HepG2 (cell line): ENCODE measurements at regions not wholly inside any gene's neighbourhood (a gene's known extent, or its start where the extent isn't known, plus 50 kb on each side); places are given as distances from the start of the nearest gene placed in this dataset.

ENCODE experiments used
- DNMT1 ChIP-seq: sonication (generic); formaldehyde crosslinking; IDR thresholded peaks from 2 replicates; pipeline ENCODE4 v1.5.1; 2020; ENCODE audit warnings: mild to moderate bottlenecking, missing genetic modification reagents
- EP300 ChIP-seq, 3 experiments: sonication (generic) in 1 of 3; formaldehyde crosslinking in 1 of 3; IDR thresholded peaks; 2 replicates each; pipeline versions ENCODE4 v1.5.1 to v1.6.1; 2011 to 2020; ENCODE audit warnings: low read depth in 2 of 3, low read length in 2 of 3, borderline replicate concordance in 1 of 3, improper control_type of control experiment in 1 of 3, mild to moderate bottlenecking in 1 of 3, missing genetic modification reagents in 1 of 3, moderate library complexity in 1 of 3
- HDAC2 ChIP-seq: sonication (generic); formaldehyde crosslinking; IDR thresholded peaks from 2 replicates; pipeline ENCODE4 v1.4.0; 2020; ENCODE audit warnings: missing genetic modification reagents
- HNF4A ChIP-seq: sonication (generic); formaldehyde crosslinking; IDR thresholded peaks from 2 replicates; pipeline ENCODE4 v1.4.0; 2020; ENCODE audit warnings: missing genetic modification reagents
- KDM4B ChIP-seq: sonication (generic); formaldehyde crosslinking; IDR thresholded peaks from 2 replicates; pipeline ENCODE4 v1.4.0; 2020; ENCODE audit warnings: missing genetic modification reagents
- MED1 ChIP-seq: sonication (generic); formaldehyde crosslinking; IDR thresholded peaks from 2 replicates; pipeline ENCODE4 v1.4.0; 2020; ENCODE audit warnings: missing genetic modification reagents
- ONECUT2 ChIP-seq: sonication (generic); formaldehyde crosslinking; IDR thresholded peaks from 2 replicates; pipeline ENCODE4 v1.4.0; 2020; ENCODE audit warnings: missing genetic modification reagents
- PITX1 ChIP-seq: sonication (generic); formaldehyde crosslinking; IDR thresholded peaks from 2 replicates; pipeline ENCODE4 v1.5.1; 2020; ENCODE audit warnings: mild to moderate bottlenecking, missing genetic modification reagents
- RFX1 ChIP-seq: fragments of 450-650 bp; IDR thresholded peaks from 2 replicates; pipeline ENCODE4 v1.6.1; 2017
- RXRB ChIP-seq: IDR thresholded peaks from 2 replicates; pipeline ENCODE4 v1.6.1; 2016; ENCODE audit warnings: borderline replicate concordance, missing genetic modification reagents, missing compliant biosample characterization
- TAF15 ChIP-seq: fragments of 200-400 bp; formaldehyde crosslinking; IDR thresholded peaks from one replicate; pipeline ENCODE4 v1.6.1; 2018; ENCODE audit warnings: mild to moderate bottlenecking, low read depth, low read length; ENCODE audit not compliant: poor library complexity, severe bottlenecking
- TCF7 ChIP-seq: sonication (generic); IDR thresholded peaks from 2 replicates; pipeline ENCODE4 v1.6.1; 2016; ENCODE audit warnings: antibody characterized with exemption, low read depth
- THAP11 ChIP-seq: IDR thresholded peaks from 2 replicates; pipeline ENCODE4 v1.6.1; 2016; ENCODE audit warnings: missing biosample characterization, missing genetic modification reagents
- ZFP36L2 ChIP-seq: sonication (generic); formaldehyde crosslinking; IDR thresholded peaks from 2 replicates; pipeline ENCODE4 v1.4.0; 2020; ENCODE audit warnings: missing genetic modification reagents
- ZFP82 ChIP-seq: sonication (generic); formaldehyde crosslinking; IDR thresholded peaks from 2 replicates; pipeline ENCODE4 v1.5.1; 2020; ENCODE audit warnings: mild to moderate bottlenecking, missing genetic modification reagents, borderline replicate concordance
- ZNF354B ChIP-seq: sonication (generic); formaldehyde crosslinking; IDR thresholded peaks from 2 replicates; pipeline ENCODE4 v1.8.0; 2022; ENCODE audit warnings: mild to moderate bottlenecking, missing genetic modification reagents
- ZNF607 ChIP-seq: sonication (generic); formaldehyde crosslinking; IDR thresholded peaks from 2 replicates; pipeline ENCODE4 v1.5.1; 2020; ENCODE audit warnings: missing genetic modification reagents, mild to moderate bottlenecking, borderline replicate concordance
- ZNF644 ChIP-seq: IDR thresholded peaks from 2 replicates; pipeline ENCODE4 v1.6.1; 2016; ENCODE audit warnings: low read depth
- ZSCAN12 ChIP-seq: sonication (generic); formaldehyde crosslinking; IDR thresholded peaks from 2 replicates; pipeline ENCODE4 v1.9.0; 2021; ENCODE audit warnings: mild to moderate bottlenecking, missing genetic modification reagents
- TF ChIP-seq, protein P1 (sequence below): sonication (generic); formaldehyde crosslinking; IDR thresholded peaks from 2 replicates; pipeline ENCODE4 v1.4.0; 2020; ENCODE audit warnings: mild to moderate bottlenecking, missing genetic modification reagents
- TF ChIP-seq, protein P2 (sequence below): sonication (generic); formaldehyde crosslinking; IDR thresholded peaks from 2 replicates; pipeline ENCODE4 v1.5.0; 2020; ENCODE audit warnings: missing genetic modification reagents
- TF ChIP-seq, protein P3 (sequence below): sonication (generic); formaldehyde crosslinking; IDR thresholded peaks from 2 replicates; pipeline ENCODE4 v1.4.0; 2020; ENCODE audit warnings: missing genetic modification reagents
- TF ChIP-seq, protein P4 (sequence below): IDR thresholded peaks from 2 replicates; pipeline ENCODE4 v1.6.1; 2016; ENCODE audit warnings: low read depth
- TF ChIP-seq, protein P5 (sequence below): sonication (generic); formaldehyde crosslinking; IDR thresholded peaks from 2 replicates; pipeline ENCODE4 v1.4.0; 2020; ENCODE audit warnings: missing genetic modification reagents

DNA sequence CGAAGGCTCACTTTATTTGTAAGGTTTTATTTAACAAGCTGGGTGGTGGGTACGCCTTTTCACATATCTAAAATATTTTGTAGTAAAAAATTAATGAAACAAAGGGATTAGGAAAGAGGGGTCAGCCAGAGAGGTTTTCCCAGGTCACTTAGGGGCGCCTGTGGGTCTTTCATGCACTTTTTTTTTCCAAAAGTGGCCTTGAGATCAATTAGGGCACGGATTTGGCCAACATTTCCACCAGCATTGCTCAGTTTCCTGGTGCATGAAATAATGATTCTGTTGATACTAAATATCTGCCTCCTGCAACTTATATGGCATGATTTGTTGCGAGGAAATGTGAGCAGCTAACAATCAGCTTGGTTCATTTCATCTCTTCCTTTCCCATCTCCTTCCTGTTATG, 67.6 kb upstream of the ZCCHC2 start (continued):
- TF ChIP-seq, protein P1, sequence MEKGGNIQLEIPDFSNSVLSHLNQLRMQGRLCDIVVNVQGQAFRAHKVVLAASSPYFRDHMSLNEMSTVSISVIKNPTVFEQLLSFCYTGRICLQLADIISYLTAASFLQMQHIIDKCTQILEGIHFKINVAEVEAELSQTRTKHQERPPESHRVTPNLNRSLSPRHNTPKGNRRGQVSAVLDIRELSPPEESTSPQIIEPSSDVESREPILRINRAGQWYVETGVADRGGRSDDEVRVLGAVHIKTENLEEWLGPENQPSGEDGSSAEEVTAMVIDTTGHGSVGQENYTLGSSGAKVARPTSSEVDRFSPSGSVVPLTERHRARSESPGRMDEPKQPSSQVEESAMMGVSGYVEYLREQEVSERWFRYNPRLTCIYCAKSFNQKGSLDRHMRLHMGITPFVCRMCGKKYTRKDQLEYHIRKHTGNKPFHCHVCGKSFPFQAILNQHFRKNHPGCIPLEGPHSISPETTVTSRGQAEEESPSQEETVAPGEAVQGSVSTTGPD: 0 out of 2 replicates have a peak, but pooled peaks have one; percentile 67
- TF ChIP-seq DNMT1 (CRISPR knock-in tag) (no peak), THAP11 (0 out of 2 replicates have a peak, but pooled peaks have one; percentile 17), ZSCAN12 (CRISPR knock-in tag) (no peak), EP300 (IDR thresholded peaks at IDR 0.05; ENCODE audit: low read depth in 2 of 2, low read length in 2 of 2) (peak in 1 of 2 experiments; percentile 97; a peak in 2 of 4 replicates), EP300 (CRISPR knock-in tag; IDR thresholded peaks at IDR 0.05; ENCODE audit: borderline replicate concordance) (no peak; the same call in 1 of the 2 replicates), ZNF607 (no peak), ONECUT2 (CRISPR knock-in tag) (0 out of 2 replicates have a peak, but pooled peaks have one; percentile 33), HDAC2 (CRISPR knock-in tag) (0 out of 2 replicates have a peak, but pooled peaks have one; percentile 47), TAF15 (no peak), TCF7 (peak; percentile 82), RFX1 (no peak), ZFP36L2 (CRISPR knock-in tag) (no peak), HNF4A (CRISPR knock-in tag) (peak; percentile 58), KDM4B (CRISPR knock-in tag) (no peak), ZNF354B (CRISPR knock-in tag) (no peak), PITX1 (CRISPR knock-in tag) (peak; percentile 17; the same call in 1 of the 2 replicates), MED1 (CRISPR knock-in tag) (peak; percentile 76), ZNF644 (no peak), ZFP82 (CRISPR knock-in tag) (no peak), RXRB (CRISPR knock-in tag) (peak; percentile 58; the same call in 1 of the 2 replicates)
- TF ChIP-seq, protein P2, sequence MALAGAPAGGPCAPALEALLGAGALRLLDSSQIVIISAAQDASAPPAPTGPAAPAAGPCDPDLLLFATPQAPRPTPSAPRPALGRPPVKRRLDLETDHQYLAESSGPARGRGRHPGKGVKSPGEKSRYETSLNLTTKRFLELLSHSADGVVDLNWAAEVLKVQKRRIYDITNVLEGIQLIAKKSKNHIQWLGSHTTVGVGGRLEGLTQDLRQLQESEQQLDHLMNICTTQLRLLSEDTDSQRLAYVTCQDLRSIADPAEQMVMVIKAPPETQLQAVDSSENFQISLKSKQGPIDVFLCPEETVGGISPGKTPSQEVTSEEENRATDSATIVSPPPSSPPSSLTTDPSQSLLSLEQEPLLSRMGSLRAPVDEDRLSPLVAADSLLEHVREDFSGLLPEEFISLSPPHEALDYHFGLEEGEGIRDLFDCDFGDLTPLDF: no peak
- TF ChIP-seq, protein P3, sequence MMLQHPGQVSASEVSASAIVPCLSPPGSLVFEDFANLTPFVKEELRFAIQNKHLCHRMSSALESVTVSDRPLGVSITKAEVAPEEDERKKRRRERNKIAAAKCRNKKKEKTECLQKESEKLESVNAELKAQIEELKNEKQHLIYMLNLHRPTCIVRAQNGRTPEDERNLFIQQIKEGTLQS (CRISPR knock-in tag): no peak
- TF ChIP-seq, protein P4, sequence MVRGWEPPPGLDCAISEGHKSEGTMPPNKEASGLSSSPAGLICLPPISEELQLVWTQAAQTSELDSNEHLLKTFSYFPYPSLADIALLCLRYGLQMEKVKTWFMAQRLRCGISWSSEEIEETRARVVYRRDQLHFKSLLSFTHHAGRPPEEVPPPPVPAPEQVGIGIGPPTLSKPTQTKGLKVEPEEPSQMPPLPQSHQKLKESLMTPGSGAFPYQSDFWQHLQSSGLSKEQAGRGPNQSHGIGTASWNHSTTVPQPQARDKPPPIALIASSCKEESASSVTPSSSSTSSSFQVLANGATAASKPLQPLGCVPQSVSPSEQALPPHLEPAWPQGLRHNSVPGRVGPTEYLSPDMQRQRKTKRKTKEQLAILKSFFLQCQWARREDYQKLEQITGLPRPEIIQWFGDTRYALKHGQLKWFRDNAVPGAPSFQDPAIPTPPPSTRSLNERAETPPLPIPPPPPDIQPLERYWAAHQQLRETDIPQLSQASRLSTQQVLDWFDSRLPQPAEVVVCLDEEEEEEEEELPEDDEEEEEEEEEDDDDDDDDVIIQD (CRISPR knock-in tag): no peak
- TF ChIP-seq, protein P5, sequence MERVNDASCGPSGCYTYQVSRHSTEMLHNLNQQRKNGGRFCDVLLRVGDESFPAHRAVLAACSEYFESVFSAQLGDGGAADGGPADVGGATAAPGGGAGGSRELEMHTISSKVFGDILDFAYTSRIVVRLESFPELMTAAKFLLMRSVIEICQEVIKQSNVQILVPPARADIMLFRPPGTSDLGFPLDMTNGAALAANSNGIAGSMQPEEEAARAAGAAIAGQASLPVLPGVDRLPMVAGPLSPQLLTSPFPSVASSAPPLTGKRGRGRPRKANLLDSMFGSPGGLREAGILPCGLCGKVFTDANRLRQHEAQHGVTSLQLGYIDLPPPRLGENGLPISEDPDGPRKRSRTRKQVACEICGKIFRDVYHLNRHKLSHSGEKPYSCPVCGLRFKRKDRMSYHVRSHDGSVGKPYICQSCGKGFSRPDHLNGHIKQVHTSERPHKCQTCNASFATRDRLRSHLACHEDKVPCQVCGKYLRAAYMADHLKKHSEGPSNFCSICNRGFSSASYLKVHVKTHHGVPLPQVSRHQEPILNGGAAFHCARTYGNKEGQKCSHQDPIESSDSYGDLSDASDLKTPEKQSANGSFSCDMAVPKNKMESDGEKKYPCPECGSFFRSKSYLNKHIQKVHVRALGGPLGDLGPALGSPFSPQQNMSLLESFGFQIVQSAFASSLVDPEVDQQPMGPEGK: 0 out of 2 replicates have a peak, but pooled peaks have one; percentile 19
